HG02885 (cell line): ENCODE measurements at regions not wholly inside any gene's neighbourhood (a gene's known extent, or its start where the extent isn't known, plus 50 kb on each side); places are given as distances from the start of the nearest gene placed in this dataset.

Experiments used
- ATAC-seq: cut with Tn5 transposase; IDR thresholded peaks from one replicate; pipeline ENCODE4 v1.9.1; 2021; ENCODE audit warnings: mild to moderate bottlenecking; ENCODE audit not compliant: unreplicated experiment, poor library complexity

GRCh38 chr7:54888067-54888733 lies 129.2 kb upstream of the SEC61G start:
- no peak for ATAC-seq

- no peak for ATAC-seq
Observed at GRCh38 chr7:54888734-54889082, 129.7 kb upstream of the SEC61G start.

- no peak for ATAC-seq
Observed at GRCh38 chr7:54897891-54898290, 120.9 kb upstream of the EGFR start.

GRCh38 chr7:54898659-54899340 lies 120.0 kb upstream of the EGFR start:
- ATAC-seq: no peak

- no peak for ATAC-seq
Observed at GRCh38 chr7:54901840-54902239, 117.0 kb upstream of the EGFR start.

GRCh38 chr7:54904130-54904529 lies 114.7 kb upstream of the EGFR start:
- no peak for ATAC-seq

GRCh38 chr7:54904986-54905385 lies 113.8 kb upstream of the EGFR start:
- ATAC-seq: no peak

- ATAC-seq: no peak
Observed at GRCh38 chr7:54906963-54907362, 111.9 kb upstream of the EGFR start.

GRCh38 chr7:54907981-54908380 lies 110.8 kb upstream of the EGFR start:
- ATAC-seq: no peak

- ATAC-seq: no peak
Observed at GRCh38 chr7:54908760-54909438, 109.9 kb upstream of the EGFR start.

- no peak for ATAC-seq
Observed at GRCh38 chr7:54915870-54916598, 102.8 kb upstream of the EGFR start.

GRCh38 chr7:54917613-54918391 lies 101.0 kb upstream of the EGFR start:
- no peak for ATAC-seq

GRCh38 chr7:54921116-54921515 lies 97.7 kb upstream of the EGFR start:
- ATAC-seq: no peak

- no peak for ATAC-seq
Observed at GRCh38 chr7:54931532-54931931, 87.3 kb upstream of the EGFR start.

GRCh38 chr7:54932818-54933543 lies 85.8 kb upstream of the EGFR start:
- ATAC-seq: no peak

GRCh38 chr7:54933643-54934042 lies 85.2 kb upstream of the EGFR start:
- no peak for ATAC-seq

GRCh38 chr7:54940748-54941147 lies 78.1 kb upstream of the EGFR start:
- ATAC-seq: no peak

- ATAC-seq: no peak
Observed at GRCh38 chr7:54944179-54944578, 74.6 kb upstream of the EGFR start.

- ATAC-seq: no peak
Observed at GRCh38 chr7:54946271-54946670, 72.5 kb upstream of the EGFR start.

GRCh38 chr7:54946764-54947163 lies 72.1 kb upstream of the EGFR start:
- ATAC-seq: no peak
